Endometrium (tissue), 2 donors: ENCODE measurements at regions not wholly inside any gene's neighbourhood (a gene's known extent, or its start where the extent isn't known, plus 50 kb on each side); places are given as distances from the start of the nearest gene placed in this dataset.

ENCODE experiments used
- FAIRE-seq: peaks from 2 replicates; lab custom pipeline; 2012; peaks lifted over from hg19 to GRCh38; lab: Jason Lieb, UNC
- donor health status: control.
- donor health status: control.

DNA sequence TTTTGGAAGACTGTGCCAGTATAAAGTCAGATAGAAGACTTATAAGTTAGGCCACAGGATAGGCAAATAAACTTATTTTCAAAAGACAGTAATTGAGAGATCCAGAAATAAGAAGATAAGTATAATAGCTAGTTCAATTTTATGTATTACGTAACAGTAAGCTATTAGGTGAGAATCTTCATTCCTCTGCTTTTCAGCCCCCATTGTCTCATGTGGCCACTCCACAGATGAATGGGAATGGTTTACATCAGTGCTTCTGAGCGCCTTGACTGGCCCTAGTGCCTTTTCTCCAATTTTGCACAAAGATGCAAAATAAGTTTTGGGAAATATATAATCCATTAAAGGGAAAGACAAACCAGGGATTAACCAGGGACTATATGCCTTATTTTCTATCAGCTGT lies 550.5 kb downstream of the MMUT start:
- FAIRE-seq: no peak

DNA sequence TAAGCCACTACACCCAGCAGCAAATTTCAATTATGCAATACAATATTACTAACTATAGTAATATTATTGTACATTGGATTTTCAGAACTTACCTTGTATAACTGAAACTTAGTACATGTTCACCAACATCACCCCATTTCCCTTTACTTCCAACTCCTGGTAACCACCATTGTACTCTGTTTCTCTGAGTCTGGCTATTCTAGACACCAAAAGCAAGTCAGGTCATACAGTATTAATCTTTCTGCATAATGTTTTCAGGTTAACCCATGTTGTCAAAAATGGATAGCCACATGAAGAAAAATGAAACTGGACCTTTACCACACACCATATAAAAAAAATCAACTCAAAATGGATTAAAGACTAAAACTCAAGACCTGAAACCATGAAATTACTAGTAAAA lies 558.2 kb downstream of the MMUT start:
- no peak for FAIRE-seq

GRCh38 chr6:48894469-48894868 lies 568.6 kb downstream of the MMUT start:
- no peak for FAIRE-seq

GRCh38 chr6:48893048-48893447 lies 570.0 kb downstream of the MMUT start:
- no peak for FAIRE-seq

GRCh38 chr6:48891308-48891707 lies 571.7 kb downstream of the MMUT start:
- FAIRE-seq: no peak

- FAIRE-seq: no peak
Measured at GRCh38 chr6:48889429-48889828, 573.6 kb downstream of the MMUT start.

GRCh38 chr6:48883116-48883515 lies 579.9 kb downstream of the MMUT start:
- FAIRE-seq: no peak

GRCh38 chr6:48881551-48881950 lies 581.5 kb downstream of the MMUT start:
- FAIRE-seq: no peak

- FAIRE-seq: no peak
Measured at GRCh38 chr6:48869595-48869994, 593.5 kb downstream of the MMUT start.

GRCh38 chr6:48866682-48867081 lies 596.4 kb downstream of the MMUT start:
- FAIRE-seq: no peak

DNA sequence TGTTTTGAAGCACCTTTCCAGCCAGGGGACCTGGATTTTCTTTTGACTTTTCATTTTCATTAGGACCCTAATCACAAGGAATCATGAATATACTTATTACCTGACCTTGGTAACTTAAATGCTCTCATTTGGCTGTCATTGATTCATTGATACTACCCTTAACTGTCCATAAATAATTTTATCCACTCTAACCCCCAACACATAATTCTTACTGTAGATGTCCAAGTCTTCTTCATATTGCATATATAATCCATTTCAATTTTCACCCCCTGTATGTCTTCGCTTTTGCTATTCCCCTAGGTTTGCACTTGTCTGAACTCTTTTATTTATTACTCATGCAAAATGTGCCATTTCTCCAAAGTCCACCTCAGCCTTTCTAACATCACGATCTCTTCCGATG lies 602.9 kb downstream of the MMUT start:
- FAIRE-seq: no peak

GRCh38 chr6:48859562-48860123 lies 603.4 kb downstream of the MMUT start:
- no peak for FAIRE-seq

DNA sequence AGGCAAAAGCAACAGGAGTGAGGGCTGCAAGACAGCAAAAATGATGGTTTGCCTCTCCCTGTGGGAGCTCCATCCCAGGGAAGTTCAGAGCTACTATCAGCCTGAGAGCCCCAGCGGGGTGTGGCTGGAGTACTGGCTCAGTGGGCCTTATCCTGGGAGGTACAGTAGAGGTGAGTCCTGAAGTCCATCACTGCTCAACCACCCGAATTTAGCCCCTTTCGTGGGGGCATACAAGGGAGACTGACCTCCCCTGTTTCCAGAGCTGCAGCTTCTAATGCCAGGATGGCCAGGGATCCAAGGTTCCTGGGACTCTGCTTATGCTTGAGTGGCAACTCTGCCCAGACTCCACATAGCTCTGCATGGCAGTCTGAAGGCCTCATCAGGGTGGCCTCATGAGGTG lies 617.8 kb downstream of the MMUT start:
- FAIRE-seq: no peak

DNA sequence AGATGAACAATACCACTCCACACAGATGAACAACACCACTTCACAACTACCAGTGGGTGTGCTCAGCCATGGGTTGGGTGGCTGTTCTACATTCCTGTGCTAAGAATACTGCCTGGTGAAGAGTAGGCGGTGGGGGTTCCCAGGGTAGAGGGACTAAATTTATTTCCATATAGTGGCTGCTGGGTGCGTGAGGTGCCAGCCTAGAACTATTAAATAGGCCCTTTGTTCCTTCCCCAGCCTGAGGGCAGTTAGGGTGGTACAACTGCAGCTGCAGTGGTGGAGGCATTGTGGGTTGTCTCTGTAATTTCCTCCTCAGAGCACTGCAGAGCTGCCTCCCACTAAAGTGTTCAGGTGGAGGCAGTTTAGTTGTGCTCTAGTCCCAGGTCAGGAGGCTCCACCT lies 618.4 kb downstream of the MMUT start:
- FAIRE-seq: no peak

- no peak for FAIRE-seq
Measured at GRCh38 chr6:48840896-48841295, 622.2 kb downstream of the MMUT start.

DNA sequence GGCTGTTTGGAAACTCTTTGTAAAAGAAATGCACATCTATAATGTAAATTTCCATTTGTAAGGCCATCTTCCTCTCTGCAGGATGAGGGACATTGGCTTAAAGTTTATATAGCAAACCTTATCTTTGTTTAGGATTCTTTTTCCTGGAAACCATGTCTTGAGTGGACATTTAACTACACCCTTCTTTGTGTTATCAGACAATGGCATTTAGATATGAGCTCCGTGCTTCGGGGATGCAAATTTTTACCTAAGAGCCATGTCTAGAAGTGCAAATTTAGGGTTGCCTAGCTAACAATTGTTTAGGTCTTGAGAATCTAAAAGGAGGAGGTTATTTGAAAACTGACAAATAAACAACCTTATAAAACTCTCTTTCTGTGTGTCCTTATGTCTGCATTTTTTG lies 623.8 kb downstream of the MMUT start:
- FAIRE-seq: no peak

DNA sequence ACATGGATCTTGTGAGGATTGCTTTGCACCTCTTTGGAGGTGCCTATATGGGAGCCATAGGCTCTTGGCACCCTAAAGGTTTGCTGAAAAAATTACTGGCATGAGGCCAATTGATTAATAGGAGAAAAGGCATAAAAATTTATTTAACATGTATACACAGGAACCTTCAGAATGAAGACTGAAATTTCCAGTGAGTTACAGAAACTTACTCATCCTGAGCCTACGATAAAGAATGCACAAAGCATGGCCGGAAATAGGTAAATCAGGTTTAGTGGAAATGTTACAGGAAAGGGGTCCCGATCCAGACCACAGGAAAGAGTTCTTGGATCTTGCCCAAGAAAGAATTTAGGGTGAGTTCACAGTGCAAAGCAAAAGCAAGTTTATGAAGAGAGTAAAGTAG lies 625.3 kb downstream of the MMUT start:
- no peak for FAIRE-seq

DNA sequence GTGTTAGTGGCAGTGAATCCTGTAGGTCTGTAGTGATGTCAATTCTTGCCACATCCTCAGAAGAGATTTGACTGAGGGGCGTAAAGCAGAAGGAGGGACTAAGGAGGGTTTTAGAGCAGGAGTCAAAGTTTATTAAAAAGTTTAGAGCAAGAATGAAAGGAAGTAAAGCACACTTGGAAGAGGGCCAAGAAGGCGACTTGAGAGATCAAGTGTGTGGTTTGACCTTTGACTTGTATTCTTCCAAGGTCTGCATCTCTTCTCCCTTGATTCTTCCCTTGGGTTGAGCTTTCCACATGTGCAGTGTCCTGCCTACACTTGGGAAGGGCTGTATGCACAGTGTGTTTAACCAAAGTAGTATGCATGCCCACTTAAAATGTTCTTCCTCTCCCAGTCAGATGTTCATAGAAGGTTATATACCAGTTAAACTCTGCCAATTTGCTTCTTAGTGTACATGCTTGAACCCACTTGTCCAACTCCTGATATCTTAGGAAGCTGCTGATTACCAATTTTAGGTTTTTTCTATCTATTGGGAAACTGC lies 627.6 kb downstream of the MMUT start:
- FAIRE-seq: no peak

- no peak for FAIRE-seq
Measured at GRCh38 chr6:48834706-48835105, 628.3 kb downstream of the MMUT start.

- FAIRE-seq: no peak
Measured at GRCh38 chr6:48833916-48834315, 629.1 kb downstream of the MMUT start.

GRCh38 chr6:48826901-48827701 lies 636.0 kb downstream of the MMUT start:
- no peak for FAIRE-seq

GRCh38 chr6:48826152-48826515 lies 636.9 kb downstream of the MMUT start:
- no peak for FAIRE-seq

- no peak for FAIRE-seq
Measured at GRCh38 chr6:48825501-48826151, 637.4 kb downstream of the MMUT start.

DNA sequence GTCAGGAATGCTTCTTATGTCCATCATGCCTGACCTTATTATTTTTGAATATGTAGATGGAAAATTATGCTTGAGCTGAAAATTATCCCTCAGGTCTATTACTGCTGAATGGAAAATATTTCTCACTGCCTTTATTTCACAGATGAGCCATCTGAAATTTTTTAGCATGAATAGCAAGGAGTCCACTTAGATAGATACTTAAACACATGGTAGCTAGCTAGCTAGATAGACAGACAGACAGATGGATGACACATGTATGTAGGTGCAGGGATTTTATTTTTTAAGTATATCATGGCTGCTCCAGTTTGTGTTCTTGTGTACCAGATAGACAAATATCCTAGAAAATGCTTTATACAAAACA lies 645.0 kb downstream of the MMUT start:
- no peak for FAIRE-seq
